Lower lobe of right lung (tissue), 2 donors: ENCODE measurements at regions not wholly inside any gene's neighbourhood (a gene's known extent, or its start where the extent isn't known, plus 50 kb on each side); places are given as distances from the start of the nearest gene placed in this dataset.

ENCODE experiments used
- ATAC-seq, 2 donors: fragments of 200-7000 bp; cut with Tn5 transposase; one replicate each; pipeline ENCODE4 v1.9.1; 2020 to 2022; ENCODE audit warnings: mild to moderate bottlenecking in 2 of 2, moderate library complexity in 2 of 2
- DNase-seq: peaks from one replicate; pipeline ENCODE4 v3.0.0-alpha.2; 2020
- H3K27ac ChIP-seq: fragments of 200-600 bp; one replicate; pipeline ENCODE4 v1.8.0; 2022
- H3K27me3 ChIP-seq: fragments of 200-600 bp; one replicate; pipeline ENCODE4 v1.8.0; 2022; ENCODE audit warnings: low read depth
- H3K36me3 ChIP-seq: fragments of 200-600 bp; one replicate; pipeline ENCODE4 v1.8.0; 2022; ENCODE audit warnings: mild to moderate bottlenecking
- H3K4me1 ChIP-seq: fragments of 200-600 bp; one replicate; pipeline ENCODE4 v1.8.0; 2022
- H3K4me3 ChIP-seq: fragments of 200-600 bp; one replicate; pipeline ENCODE4 v1.8.0; 2022; ENCODE audit warnings: mild to moderate bottlenecking
- H3K9me3 ChIP-seq: fragments of 200-600 bp; one replicate; pipeline ENCODE4 v1.8.0; 2022
- CTCF ChIP-seq: fragments of 200-600 bp; IDR thresholded peaks from one replicate; pipeline ENCODE4 v1.8.0; 2022; ENCODE audit warnings: antibody characterized with exemption, mild to moderate bottlenecking
- intact Hi-C: fragments of 100-400 bp; cut with DNase I; formaldehyde crosslinking; loops from one replicate; pipeline ENCODE4 v1.11.0; 2022
- donor health status: DM: no; HTN: yes; CAD: no; lungs with severe emphysema.

DNA sequence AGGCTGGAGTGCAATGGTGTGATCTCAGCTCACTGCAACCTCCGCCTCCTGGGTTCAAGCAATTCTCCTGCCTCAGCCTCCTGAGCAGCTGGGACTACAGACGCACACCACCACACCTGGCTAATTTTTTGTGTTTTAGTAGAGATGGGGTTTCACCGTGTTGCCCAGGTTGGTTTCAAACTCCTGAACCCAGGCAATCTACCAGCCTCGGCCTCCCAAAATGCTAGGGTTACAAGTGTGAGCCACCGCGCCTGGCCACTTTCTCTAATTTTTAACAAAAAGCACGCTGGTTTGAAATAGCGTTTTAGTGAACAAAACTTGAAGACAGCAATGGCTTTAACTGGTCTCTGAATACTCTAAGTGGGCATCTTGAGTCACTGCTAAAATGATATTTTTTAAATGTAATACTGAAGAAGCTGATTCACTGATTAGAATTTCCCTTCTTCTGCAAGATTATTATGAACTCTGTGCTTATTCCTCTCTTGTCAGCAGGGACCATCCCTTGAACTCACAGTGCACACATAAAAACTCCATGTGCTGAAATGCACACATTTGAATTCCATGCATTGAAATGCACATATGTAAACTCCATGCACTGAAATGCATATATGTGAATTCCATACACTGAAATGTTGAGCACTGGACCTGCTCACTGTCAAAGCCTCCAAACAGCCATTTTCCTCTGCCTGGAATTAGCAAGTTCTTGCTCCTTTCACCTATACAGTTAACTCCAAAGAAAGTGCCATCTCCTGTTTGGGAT, 1411.5 kb upstream of the ACVR2A start:
- ATAC-seq: no peak
- H3K27ac ChIP-seq: no peak overlapping the region

GRCh38 chr2:146429366-146429765, 1415.5 kb upstream of the ACVR2A start:
- Histone ChIP-seq H3K9me3 (no peaks in the 10 kb centered on the region), H3K4me3 (no peak overlapping the region), H3K27me3 (no peaks in the 10 kb centered on the region), H3K27ac (no peak overlapping the region), H3K36me3 (no peaks in the 10 kb centered on the region), H3K4me1 (no peaks in the 10 kb centered on the region)
- intact Hi-C loops: no loop called here
- DNase-seq (no peak), ATAC-seq (no peak)
- no peak for TF ChIP-seq CTCF

More for the DNA sequence above, 1411.5 kb upstream of the ACVR2A start:
- intact Hi-C loops: no loop called here
- H3K36me3 ChIP-seq: no peaks in the 10 kb centered on the region
- H3K9me3 ChIP-seq: no peaks in the 10 kb centered on the region
- DNase-seq: no peak
- no peak for TF ChIP-seq CTCF
- H3K27me3 ChIP-seq: no peaks in the 10 kb centered on the region
- no peaks in the 10 kb centered on the region for H3K4me1 ChIP-seq
- H3K4me3 ChIP-seq: no peak overlapping the region

- intact Hi-C loops: no loop called here
- DNase-seq: no peak
- H3K4me3 ChIP-seq: no peak overlapping the region
- no peaks in the 10 kb centered on the region for H3K36me3 ChIP-seq
- H3K27me3 ChIP-seq: no peaks in the 10 kb centered on the region
- no peaks in the 10 kb centered on the region for H3K4me1 ChIP-seq
- H3K27ac ChIP-seq: no peak overlapping the region
- no peak for TF ChIP-seq CTCF
- no peak for ATAC-seq
- H3K9me3 ChIP-seq: no peaks in the 10 kb centered on the region
Measured at GRCh38 chr2:146417942-146418341, 1426.9 kb upstream of the ACVR2A start.

DNA sequence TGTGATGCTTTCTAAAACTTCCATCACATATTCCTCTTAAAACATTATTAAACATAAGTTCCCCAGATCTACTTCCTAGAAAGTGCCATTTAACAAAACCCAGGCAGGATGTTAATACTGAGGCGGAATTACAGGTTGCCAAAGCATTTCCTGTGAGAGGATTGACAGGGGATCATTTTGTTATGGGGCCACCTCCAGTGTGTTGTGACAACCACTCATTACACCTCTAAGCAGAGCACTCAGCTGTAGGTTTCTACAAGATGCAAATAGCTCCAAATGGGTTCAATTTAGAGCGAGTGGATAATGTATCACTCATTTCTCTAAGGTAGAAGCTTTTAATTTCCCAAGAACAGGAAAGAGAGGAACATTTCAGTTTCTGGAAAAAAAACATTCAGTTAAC, 1429.5 kb upstream of the ACVR2A start:
- H3K4me1 ChIP-seq: no peaks in the 10 kb centered on the region
- no peak overlapping the region for H3K4me3 ChIP-seq
- ATAC-seq: no peak
- no peaks in the 10 kb centered on the region for H3K36me3 ChIP-seq
- DNase-seq: no peak
- H3K27ac ChIP-seq: no peak overlapping the region
- H3K27me3 ChIP-seq: no peaks in the 10 kb centered on the region
- no peaks in the 10 kb centered on the region for H3K9me3 ChIP-seq
- intact Hi-C loops: no loop called here
- no peak for TF ChIP-seq CTCF

DNA sequence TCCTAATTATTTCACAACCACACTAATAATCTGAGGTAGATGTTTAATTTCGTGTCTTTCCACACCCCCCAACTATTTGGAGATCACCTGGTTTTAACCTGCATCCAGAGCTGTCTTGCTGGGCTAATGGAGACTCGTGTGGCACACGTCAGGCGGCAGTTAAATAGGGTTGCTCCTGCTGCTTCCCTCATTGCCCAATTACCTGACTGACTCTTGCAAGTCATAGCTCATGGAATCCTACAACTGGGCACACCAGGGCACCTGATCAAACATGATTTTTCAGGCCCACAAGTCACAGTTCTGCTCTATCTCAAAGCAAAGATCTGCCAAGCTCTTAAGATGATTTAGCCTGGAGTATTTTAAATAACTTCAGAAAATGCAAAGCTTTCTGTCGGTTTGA, 1430.4 kb upstream of the ACVR2A start:
- ATAC-seq (no peak), DNase-seq (no peak)
- Histone ChIP-seq H3K4me3 (no peak overlapping the region), H3K9me3 (no peaks in the 10 kb centered on the region), H3K4me1 (no peaks in the 10 kb centered on the region), H3K36me3 (no peaks in the 10 kb centered on the region), H3K27me3 (no peaks in the 10 kb centered on the region), H3K27ac (no peak overlapping the region)
- intact Hi-C loops: no loop called here
- TF ChIP-seq CTCF: no peak
